MV-4-11 (cell line): ENCODE measurements at regions not wholly inside any gene's neighbourhood (a gene's known extent, or its start where the extent isn't known, plus 50 kb on each side); places are given as distances from the start of the nearest gene placed in this dataset.

Experiments
- DNase-seq: peaks from one replicate; lab custom pipeline; 2025; lab: John Stamatoyannopoulos, UW

DNA sequence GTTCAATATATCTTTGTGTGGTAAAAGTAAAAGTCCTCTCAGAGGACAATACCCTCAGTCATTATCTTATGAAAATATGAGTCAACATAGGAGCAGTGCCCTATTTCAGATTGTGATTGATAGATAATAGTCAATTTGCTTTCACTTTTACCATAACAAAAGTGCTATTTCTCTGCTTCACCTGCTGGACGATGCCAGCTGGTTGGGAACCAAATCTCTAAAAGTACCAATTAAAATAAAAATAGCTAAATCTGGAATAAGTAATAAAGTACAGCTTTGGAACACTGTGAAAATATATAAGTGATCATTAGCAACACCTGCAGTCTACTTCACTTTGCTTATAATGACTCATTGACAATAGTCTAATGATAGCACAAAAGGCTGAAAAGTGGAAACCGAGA, 390.3 kb upstream of the AGTR1 start:
- DNase-seq: no peak

DNA sequence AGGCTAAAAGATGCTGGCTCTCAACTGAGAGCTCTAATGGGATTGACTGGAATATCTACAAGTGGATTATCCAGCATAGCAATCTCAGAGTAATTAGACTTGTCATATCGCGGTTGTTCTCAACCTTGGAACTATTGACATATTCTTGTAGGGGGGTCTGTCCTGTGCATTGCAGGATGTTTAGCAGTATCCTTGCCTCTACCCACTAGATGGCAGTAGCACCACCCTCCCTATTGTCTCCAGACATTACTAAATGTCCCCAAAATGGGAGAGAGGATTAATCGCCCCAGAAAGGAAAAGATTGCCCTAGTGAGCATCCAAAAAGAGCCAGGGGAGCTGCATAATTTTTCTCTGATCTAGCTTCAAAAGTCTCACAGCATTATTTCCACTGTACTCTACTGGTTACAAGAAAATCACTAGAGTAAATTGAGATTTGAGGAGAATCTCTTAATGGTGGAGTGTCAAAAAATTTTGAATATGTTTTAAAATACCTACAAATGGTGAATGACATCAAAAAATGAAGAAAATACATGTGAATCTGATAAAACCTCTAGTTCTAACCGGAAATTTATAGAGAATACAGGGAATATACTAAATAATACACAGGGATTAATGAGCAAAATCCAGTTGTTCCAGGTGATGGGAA, 388.2 kb upstream of the AGTR1 start:
- DNase-seq: peak; percentile 9

DNA sequence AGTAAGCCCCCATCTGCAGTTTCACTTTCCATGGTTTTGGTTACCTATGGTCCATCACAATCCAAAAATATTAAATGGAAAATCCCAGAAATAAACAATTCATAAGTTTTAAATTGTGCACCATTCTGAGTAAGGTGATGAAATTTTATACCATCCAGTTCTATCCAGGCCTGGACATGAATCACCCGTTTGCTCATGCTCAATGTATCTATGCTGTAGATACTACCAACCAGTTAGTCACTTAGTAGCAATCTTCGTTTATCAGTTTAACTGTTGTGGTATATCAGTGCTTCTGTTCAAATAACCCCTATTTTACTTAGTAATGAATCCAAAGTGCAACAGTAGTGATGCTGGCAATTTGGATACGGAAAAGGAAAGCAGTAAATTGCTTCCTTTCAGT, 381.9 kb upstream of the AGTR1 start:
- no peak for DNase-seq

DNA sequence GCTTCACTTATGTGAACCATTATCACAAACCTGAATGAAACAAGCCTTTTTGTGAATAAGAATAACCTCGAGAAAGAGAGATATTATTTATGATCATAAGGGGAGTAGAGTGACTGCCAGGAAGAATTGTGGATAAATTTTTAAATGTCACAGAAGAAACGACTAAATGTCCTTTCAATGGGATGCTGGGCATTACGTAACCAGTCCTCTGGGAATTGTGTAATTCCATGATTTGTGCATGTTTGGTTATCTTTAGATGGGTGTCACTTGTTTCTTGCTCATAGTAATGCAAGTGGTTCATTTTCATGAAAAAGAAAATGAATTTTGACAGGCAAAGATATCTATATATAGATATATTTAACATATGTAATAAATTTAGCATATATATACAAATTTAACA, 379.5 kb upstream of the AGTR1 start:
- no peak for DNase-seq

DNA sequence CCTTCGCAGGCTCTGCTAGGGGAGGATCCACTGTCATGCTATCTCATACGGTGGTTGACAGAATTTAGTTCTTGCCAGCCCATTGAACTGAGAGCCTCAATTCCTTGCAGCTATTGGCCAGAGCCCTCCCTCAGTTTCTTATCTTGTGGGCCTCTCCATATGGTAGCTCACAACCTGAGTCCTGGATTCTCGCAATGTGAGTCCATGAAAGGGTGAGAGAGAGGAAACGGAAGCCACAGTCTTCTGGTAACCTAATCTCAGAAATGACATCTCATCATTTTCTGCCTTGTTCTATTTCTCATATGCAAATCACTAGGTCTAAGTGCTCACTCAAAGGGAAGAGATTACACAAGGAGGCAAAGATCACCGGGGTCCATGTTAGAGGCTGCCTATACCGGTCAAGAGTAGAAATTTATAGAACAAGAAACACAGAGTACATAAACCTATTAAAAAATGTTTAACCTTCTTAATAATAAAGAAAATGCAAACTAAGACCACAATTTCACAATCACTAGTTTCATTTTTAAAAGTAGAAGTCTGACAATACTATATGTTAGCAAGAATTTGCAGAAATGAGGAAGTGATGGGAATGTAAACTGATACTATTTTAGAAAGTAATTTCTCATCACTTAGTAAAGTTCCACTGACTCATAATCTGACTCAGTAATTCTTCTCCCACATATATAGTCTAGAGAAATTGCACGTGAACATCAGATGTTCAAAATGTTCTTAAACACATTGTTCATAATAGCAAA, 378.4 kb upstream of the AGTR1 start:
- DNase-seq: peak; percentile 94

DNA sequence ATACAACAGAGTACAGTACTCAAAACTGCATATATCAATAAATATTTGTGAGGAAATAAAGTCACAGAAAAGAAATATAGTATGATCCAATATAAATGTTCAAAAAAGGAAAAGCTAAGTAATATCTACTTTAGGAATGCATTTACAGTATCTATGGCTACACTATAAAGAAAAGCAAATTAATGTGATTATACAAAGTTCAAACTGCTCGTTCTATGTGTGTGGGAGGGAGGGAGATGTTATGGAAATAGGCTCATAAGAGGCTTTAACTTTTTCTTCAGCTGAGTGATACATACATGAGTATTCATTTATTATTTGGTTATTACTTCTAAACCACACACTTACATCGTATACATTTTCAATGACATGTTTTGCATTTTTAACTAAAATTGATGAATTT, 377.7 kb upstream of the AGTR1 start:
- DNase-seq: no peak

DNA sequence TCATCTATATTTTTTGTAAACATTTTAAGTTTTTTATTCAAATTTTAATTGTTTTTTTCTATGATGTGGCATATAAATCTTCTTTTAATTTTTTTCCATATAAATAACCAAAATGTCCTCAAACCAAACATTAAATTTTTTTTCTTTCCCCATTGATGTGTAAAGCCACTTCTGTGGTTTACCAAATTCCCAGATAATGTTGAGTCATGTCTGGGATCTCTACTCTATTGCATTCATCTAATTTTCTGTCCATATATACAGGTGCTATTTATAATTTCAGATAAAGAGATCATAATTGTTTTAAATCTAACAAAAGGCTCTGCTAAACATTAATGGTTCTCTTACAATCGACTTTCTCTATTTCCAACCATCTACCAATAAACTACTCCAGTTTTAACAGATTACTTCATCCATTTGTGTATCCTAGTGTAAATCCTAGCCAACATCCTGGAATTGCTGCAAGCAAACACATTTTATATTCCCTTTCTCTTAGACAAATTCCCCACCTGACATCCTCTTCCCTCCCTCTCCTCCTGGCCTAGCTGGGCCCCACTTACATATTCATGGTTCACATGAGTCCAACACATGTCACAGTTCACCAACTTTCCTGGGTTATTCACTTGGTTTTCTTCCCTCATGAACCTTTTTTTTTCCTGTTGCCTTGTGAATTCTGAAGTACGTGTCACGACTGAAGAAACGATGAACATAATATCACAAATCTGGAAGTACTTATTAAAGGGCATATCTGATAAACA, 368.0 kb upstream of the AGTR1 start:
- DNase-seq: no peak

DNA sequence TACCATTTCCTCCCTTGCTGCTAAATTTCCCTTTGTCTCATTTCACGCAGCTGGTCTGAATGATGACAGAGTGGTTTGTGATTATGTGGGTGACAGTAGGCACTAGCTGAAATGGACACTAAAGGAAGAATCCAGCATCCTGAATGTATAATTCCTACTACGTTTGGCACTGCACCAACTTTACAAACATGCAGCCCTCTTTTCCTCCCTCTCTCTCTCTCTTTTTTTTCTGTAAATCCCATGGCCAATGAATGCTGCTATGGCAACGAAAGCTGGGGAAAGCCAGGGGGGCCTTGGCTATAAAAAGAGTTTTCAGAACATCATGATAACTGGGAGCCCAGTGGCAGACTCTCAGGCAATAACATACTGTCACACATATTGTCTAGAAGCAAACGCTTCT, 367.2 kb upstream of the AGTR1 start:
- DNase-seq: no peak

DNA sequence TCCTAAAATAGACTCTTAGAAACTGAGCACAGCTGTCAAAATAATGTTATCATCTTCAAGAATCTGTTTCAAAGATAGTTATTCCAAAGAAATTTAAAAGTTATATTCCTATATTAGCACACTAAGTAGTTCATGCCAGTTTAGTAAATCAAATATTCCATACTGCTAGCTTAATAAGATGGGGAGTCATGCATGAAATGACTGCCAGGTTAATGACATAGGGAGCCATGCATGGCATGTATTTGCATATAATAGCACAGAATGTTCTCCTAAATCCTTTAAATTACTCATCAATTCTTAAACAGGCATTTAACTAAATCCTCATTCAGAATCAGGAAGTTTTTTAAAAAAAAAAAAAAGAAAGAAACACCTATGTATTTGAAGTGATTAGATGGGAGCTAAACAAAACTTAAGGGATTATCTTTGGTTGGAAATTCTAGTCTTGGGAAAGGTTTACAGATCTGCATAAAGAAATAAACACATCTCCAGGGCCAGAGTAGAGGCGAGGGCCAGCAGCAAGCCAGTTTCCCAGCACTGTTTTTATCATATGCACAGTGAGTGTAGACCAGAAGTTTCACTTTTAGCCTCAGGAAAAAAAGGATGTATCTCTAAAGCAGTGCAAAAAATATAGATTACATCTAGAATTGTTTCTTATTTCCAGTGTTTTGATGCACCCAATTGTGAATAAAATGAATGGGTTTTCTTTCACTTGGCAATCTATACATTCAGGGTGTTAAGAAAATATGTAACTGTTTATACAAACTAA, 366.4 kb upstream of the AGTR1 start:
- DNase-seq: no peak

DNA sequence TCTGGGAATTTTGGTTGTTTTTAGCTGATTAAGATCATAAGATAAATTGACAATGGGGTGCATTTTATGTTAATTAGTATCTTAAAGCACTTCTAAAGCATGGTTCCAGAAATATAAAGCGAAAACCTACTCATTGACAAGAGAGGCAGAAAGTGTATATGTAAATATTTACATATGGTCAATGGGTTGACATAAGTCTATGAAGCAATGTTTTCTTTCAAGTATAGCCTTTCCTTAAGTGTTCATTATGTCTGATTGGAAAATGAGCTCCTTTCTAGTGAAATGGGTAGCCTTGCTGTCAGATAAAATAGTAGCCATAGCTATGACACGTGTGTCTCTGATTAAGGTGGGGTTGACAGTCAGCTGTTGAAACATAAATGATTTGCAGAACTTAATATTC, 365.2 kb upstream of the AGTR1 start:
- no peak for DNase-seq

DNA sequence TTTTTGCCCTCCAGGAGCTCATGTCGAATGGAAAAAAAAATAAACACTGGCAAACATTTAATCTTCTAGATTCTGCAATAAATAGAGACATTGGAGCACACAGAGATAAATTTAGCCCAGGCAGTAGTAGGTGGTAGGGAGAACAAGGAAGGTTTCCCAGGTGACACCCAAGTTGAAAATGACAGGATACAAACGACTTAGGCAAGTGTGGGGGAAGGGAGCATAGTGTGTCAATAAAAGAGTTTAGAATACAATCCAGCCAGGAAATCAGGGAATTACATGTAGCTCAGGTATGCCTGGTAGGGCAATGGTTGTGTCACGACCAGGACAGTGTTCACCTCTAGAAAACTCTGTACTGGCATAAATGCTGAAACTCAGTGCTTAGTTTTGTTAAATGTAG, 364.6 kb upstream of the AGTR1 start:
- no peak for DNase-seq

DNA sequence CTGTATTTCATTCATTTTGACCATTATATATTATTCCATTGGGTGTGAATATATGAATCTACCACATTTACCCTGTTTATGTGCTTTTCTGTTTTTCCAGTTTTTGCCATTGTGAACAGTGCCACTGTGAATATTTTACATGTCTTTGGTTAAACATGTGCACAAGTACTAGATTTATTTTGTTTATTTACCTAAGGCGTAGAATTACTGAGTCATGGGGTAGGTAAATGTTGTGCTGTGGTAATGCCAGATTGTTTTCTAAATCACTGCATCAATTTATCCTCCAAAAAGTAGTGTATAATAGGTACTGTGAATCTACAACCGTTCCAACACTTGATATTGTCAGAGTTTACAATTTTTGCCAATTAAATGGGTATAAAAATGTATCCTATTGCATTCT, 362.1 kb upstream of the AGTR1 start:
- DNase-seq: no peak

DNA sequence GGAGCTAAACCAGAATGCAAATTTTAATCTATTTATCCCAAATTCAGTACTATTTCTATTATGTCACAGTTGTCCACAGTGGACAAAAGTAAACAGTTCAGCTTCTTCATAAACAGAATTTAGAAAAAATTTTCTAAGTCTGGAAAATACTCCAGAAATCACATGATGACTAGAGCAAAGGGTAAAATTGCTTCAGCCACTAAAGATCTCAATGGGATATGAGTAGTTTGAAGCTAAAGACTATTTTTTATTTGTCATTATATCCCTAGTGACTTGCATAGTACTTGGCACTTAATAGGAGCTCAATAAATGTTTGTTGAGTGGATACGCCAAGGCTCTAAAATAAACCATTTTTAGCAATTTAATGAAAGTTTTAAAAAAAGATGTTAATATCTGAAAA, 354.3 kb upstream of the AGTR1 start:
- no peak for DNase-seq

DNA sequence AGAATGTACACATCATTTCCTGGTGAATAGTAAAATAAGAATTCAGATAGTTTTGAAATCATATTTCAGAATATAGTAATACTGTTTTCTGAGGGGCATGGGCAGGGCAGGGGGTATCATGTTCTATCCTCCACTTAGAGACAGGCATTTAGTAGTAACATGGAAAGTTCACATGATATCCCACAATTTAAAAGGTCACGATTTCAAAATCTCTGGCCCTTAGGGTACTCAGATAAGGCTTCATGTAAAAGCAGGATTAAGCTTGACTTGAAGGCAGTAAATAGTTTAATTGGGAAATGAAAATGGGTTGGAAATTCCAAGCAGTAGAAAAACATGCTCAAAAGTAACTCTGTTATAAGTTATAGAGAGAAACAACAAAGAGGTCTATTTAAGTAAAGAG, 353.2 kb upstream of the AGTR1 start:
- no peak for DNase-seq

DNA sequence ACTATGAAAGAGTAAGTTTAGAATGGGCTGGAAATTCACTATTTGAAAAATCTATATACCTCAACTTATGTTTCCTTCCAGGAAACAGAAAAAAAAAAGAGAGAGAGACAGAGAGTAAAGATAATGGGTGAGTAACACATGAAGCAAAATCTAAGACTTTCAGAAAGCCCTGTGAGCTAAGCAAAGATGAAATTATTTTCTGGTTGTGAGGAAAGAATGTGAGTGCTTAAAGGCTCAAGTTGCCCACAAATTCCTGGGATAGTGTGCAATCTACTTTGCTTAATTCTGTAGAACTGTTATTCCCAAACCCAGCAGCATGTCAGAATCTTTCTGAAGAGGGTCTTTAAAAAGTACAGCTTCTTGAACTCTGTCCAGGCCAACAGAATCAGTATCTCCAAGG, 337.7 kb upstream of the AGTR1 start:
- no peak for DNase-seq

DNA sequence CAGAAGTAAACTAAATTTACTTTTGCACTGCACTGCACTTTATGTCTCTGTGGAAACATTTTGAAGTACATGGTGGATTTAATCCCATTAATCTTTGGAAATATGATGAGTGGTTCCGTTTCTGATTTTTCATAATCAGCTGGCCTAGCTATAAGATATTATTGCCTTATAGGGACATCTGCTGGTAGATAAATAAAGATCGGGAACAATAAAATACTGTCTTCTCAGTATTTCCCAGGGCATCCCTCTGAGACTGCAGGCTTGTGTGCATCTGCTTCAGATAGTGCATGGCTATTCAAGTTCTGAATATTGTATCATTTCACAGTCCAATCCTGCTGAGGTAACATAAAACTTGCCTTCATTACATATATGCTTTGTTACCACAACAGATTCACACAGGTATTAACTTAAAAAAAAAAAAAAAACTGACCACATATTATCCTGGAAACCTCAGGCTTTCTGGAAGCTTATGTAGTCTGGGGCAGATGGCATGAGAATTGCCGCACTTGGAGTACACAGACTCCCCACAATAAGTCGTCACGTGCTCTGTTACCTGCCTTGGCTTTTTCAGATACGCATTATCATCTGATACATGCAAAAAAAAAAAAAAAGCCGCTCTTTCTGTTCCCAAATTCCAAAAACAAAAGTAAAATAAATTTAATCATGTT, 330.8 kb upstream of the AGTR1 start:
- no peak for DNase-seq

DNA sequence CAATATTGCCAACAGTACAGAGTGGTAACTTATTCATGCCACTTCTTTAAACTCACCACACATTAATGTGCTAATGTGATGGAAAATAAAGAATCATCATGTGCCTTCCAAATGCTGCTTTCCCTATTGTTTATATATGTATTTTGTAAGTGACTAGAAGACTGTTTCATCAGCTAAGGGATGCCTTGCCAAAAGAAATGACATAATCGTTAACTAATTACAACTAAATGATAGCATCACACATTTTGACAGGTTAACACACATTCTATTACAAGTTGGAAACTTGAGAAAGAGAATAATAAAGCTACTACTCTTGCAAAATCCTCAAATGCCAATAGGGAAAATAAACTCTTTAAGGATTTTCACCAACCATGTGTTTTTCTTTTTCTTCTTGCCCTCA, 329.9 kb upstream of the AGTR1 start:
- DNase-seq: no peak

DNA sequence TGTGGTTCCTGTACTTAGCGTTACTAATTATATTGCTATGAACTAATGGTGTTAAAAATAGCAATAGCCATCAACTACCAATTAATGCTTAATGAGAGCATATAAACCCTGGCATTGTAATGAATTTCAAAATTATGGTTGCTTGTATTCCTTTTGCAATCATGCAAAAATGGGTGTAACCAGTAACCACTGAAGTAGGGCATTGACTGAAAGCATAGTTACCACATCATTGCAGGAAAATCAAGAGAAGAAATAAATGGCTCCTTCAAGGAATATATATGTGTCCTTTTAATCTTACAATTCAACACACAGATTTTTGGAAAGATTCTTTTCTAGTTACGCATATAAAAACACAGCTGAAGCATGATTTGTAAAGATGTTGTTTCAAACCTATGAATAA, 328.3 kb upstream of the AGTR1 start:
- no peak for DNase-seq

DNA sequence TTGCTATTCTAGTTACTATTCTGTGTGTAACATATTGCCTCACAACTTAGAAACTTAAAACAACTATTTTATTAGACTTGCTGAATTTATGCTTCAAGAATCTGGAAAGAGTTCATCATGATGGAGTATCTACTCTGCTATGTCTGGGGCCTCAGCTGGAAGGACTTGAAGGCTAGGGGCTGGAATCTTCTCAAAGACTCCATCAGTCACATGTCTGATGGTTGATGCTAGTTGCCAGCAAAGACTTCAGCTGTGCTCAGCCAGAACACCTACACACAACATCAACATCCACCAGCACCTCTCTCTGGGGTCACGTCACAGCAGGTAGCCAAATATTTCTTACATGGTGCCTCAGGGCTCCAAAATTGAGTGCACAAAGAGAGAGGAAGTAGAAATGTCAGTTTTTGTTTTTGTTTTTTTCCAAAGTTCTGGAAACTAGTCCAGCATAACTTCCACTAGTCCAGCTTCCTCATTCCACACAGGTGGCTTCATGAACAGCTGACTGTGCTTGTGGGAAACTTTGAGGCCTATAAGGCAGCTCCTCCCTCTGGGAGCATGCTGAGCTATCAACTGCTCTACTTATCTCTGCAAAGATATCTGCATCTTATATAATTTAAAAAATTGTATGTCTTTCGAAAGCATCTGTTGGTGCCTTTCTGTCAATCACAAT, 325.4 kb upstream of the AGTR1 start:
- DNase-seq: no peak

DNA sequence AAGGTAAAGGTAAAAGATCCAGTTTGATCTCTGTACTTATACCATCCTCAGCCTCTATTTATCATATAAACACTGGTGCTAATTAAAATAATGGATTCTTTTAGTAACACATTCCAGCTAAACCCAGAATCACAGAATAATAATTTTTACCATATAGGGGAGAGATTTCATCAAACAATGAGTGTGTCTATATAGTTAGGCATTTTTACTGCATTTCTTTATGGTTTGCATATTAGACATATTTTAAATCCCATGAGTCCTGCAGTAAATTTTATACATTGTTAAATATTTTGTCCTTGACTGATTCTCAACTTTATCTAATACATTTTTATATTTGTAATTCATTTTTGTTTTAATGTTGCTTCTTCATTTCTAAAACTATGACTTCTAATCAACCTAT, 323.7 kb upstream of the AGTR1 start:
- no peak for DNase-seq

DNA sequence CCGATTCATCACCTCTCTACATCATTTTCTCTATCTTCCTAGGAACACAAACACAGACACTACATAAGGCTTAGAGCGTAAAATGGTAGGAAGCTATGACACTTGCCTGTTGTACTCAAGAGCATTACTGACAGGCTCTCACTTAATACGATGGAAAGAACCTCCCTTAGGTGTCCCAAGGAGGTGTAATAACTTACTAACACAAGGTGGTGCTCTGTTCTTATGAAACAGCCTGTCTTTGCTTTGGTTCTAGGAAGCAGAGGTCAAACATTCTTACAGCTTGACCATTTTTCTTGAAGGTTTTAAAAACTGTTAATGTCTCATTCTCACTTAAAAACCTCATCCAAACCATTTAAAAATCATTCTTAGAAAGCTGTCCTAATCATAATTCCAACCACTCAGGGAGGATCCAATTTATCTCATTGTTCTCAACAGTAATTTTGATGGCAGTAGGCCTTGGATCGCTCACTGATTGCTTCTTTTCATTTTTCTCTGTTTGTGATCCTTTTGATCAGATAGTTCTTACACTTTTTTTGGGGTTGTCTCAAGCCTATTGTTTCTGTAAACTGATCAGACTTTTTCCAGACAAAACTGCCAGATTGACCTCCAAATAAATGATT, 317.8 kb upstream of the AGTR1 start:
- DNase-seq: no peak
